K562 (cell line): ENCODE measurements at regions not wholly inside any gene's neighbourhood (a gene's known extent, or its start where the extent isn't known, plus 50 kb on each side); places are given as distances from the start of the nearest gene placed in this dataset.

Source experiments
- ATAC-seq: fragments of 200-7000 bp; cut with Tn5 transposase; 3 replicates; pipeline ENCODE4 v1.9.1; 2020; ENCODE audit warnings: moderate library complexity
- BruUV-seq: library from RNA; stranded (reverse); fragments of 400-500 nt; replicated peaks from 2 replicates; lab custom pipeline; 2021; lab: Mats Ljungman, UMichigan
- CTCF ChIA-PET: fragments of 300-600 bp; formaldehyde crosslinking; extraction: SDS; loops from one replicate; lab custom pipeline; 2021; ENCODE audit warnings: low intra/inter-chr PET ratio; lab: Yijun Ruan, JAX
- POLR2A ChIA-PET: fragments of 300-600, 350-650 bp; sonication (Branson Sonifier 250); formaldehyde crosslinking; extraction: SDS; loops from one replicate; lab custom pipeline; 2021; ENCODE audit warnings: antibody characterized with exemption, inconsistent platforms; lab: Yijun Ruan, JAX
- DNase-seq, 4 experiments: peaks; one replicate each; pipeline versions ENCODE4 v3.0.0 to v3.0.0-alpha.2; 2011 to 2018; ENCODE audit warnings: low spot score in 3 of 4, mixed read lengths in 3 of 4; ENCODE audit errors: extremely low read depth in 1 of 4
- FAIRE-seq: peaks from 2 replicates; lab custom pipeline; 2011; peaks lifted over from hg19 to GRCh38; lab: Jason Lieb, UNC
- H2AFZ ChIP-seq: 2 replicates; pipeline ENCODE4 v1.6.0; 2011; ENCODE audit warnings: low read depth, low read length, control low read depth, inconsistent platforms
- H3K27ac ChIP-seq: fragments of 200-600 bp; 3 replicates; pipeline ENCODE4 v1.8.0; 2011; ENCODE audit warnings: low read depth, mild to moderate bottlenecking, control low read depth, inconsistent platforms, low read length, moderate library complexity, mixed read lengths; ENCODE audit errors: extremely low read depth
- H3K27me3 ChIP-seq, 2 experiments: fragments of 300-600 bp in 1 of 2; 2 replicates in 1 of 2; 3 replicates in 1 of 2; pipeline versions ENCODE4 v1.6.0 to v1.8.0; 2011; ENCODE audit warnings: inconsistent platforms in 2 of 2, low read length in 2 of 2, mild to moderate bottlenecking in 1 of 2, mixed read lengths in 1 of 2, moderate library complexity in 1 of 2; ENCODE audit not compliant: control insufficient read depth in 2 of 2, insufficient read depth in 2 of 2
- H3K36me3 ChIP-seq: fragments of 300-600 bp; 3 replicates; pipeline ENCODE4 v1.8.0; 2011; ENCODE audit warnings: mild to moderate bottlenecking, low read length, inconsistent platforms; ENCODE audit not compliant: control insufficient read depth, insufficient read depth
- H3K4me1 ChIP-seq, 2 experiments: fragments of 200-600 bp in 1 of 2; replicated peaks in 1 of 2; 2 replicates in 1 of 2; 3 replicates in 1 of 2; pipeline versions ENCODE4 v1.5.1 to v1.8.0; 2011; ENCODE audit warnings: inconsistent platforms in 2 of 2, low read length in 2 of 2, mild to moderate bottlenecking in 1 of 2, mixed read lengths in 1 of 2, moderate library complexity in 1 of 2; ENCODE audit not compliant: control insufficient read depth in 2 of 2, insufficient read depth in 2 of 2
- H3K4me2 ChIP-seq: 2 replicates; pipeline ENCODE4 v1.6.1; 2011; ENCODE audit warnings: low read length, control low read depth, inconsistent platforms, mixed read lengths; ENCODE audit not compliant: insufficient read depth
- H3K4me3 ChIP-seq: fragments of 200-600 bp; sonication (generic), shearing (Covaris generic); 2 replicates; pipeline ENCODE4 v1.5.1; 2016; ENCODE audit warnings: control low read depth, inconsistent platforms
- H3K79me2 ChIP-seq: fragments of 200-600 bp; 3 replicates; pipeline ENCODE4 v1.8.0; 2011; ENCODE audit warnings: low read length, inconsistent platforms; ENCODE audit not compliant: control insufficient read depth, insufficient read depth
- H3K9ac ChIP-seq, 2 experiments: 2 replicates each; pipeline versions ENCODE4 v1.6.0 to v1.6.1; 2011; ENCODE audit warnings: low read depth in 2 of 2, low read length in 2 of 2, control low read depth in 1 of 2, inconsistent platforms in 1 of 2, mild to moderate bottlenecking in 1 of 2, mixed read lengths in 1 of 2; ENCODE audit not compliant: insufficient read depth in 1 of 2
- H3K9me1 ChIP-seq: one replicate; pipeline ENCODE4 v1.6.0; 2011; ENCODE audit warnings: inconsistent platforms, mild to moderate bottlenecking, low read length, moderate library complexity; ENCODE audit not compliant: control insufficient read depth, insufficient read depth
- H3K9me3 ChIP-seq: replicated peaks from 2 replicates; pipeline ENCODE4 v1.5.1; 2011; ENCODE audit warnings: low read depth, low read length, inconsistent platforms; ENCODE audit not compliant: control insufficient read depth, insufficient read depth
- H4K20me1 ChIP-seq: replicated peaks from 2 replicates; pipeline ENCODE4 v1.6.1; 2011; ENCODE audit warnings: low read length, inconsistent platforms, mixed read lengths; ENCODE audit not compliant: control insufficient read depth, insufficient read depth
- FOXJ2 ChIP-seq: fragments of 200-800 bp; sonication (Bioruptor generic); IDR thresholded peaks from 2 replicates; pipeline ENCODE4 v1.6.1; 2016; ENCODE audit warnings: missing genetic modification characterization, missing compliant biosample characterization
- MAFG ChIP-seq: fragments of 450-650 bp; conservative IDR thresholded peaks from 2 replicates; pipeline ENCODE4 v1.6.1; 2016; ENCODE audit warnings: missing genetic modification characterization, missing compliant biosample characterization
- MEF2A ChIP-seq: IDR thresholded peaks from 2 replicates; pipeline ENCODE4 v1.6.1; 2011; ENCODE audit warnings: low read depth, mild to moderate bottlenecking, low read length, moderate library complexity; ENCODE audit not compliant: control insufficient read depth
- MTA1 ChIP-seq: fragments of 450-650 bp; IDR thresholded peaks from 2 replicates; pipeline ENCODE4 v1.6.1; 2017; ENCODE audit warnings: borderline replicate concordance
- PBX2 ChIP-seq, 2 experiments: IDR thresholded peaks in 1 of 2; conservative IDR thresholded peaks in 1 of 2; 2 replicates each; pipeline ENCODE4 v1.6.1; 2016; ENCODE audit warnings: low read depth in 2 of 2, mild to moderate bottlenecking in 1 of 2, missing compliant biosample characterization in 1 of 2, missing genetic modification characterization in 1 of 2, moderate library complexity in 1 of 2
- PHB2 ChIP-seq: fragments of 450-650 bp; IDR thresholded peaks from 2 replicates; pipeline ENCODE4 v1.6.1; 2017; ENCODE audit warnings: low read depth
- RBFOX2 ChIP-seq: fragments of 200-400 bp; formaldehyde crosslinking; IDR thresholded peaks from 2 replicates; pipeline ENCODE4 v1.6.1; 2017; ENCODE audit warnings: low read depth, mild to moderate bottlenecking, low read length, moderate library complexity
- RBM15 ChIP-seq: fragments of 200-400 bp; formaldehyde crosslinking; IDR thresholded peaks from 2 replicates; pipeline ENCODE4 v1.6.1; 2018; ENCODE audit warnings: mild to moderate bottlenecking, low read length, moderate library complexity; ENCODE audit not compliant: insufficient read depth
- RUNX1 ChIP-seq: sonication (generic); IDR thresholded peaks from 2 replicates; pipeline ENCODE4 v1.6.1; 2016; ENCODE audit warnings: antibody characterized with exemption, low read depth
- SAFB2 ChIP-seq: fragments of 200-400 bp; formaldehyde crosslinking; IDR thresholded peaks from 2 replicates; pipeline ENCODE4 v1.6.1; 2018; ENCODE audit warnings: borderline replicate concordance, low read length, low read depth, moderate library complexity; ENCODE audit not compliant: severe bottlenecking
- SMARCC2 ChIP-seq: fragments of 450-650 bp; IDR thresholded peaks from 2 replicates; pipeline ENCODE4 v1.6.1; 2017; ENCODE audit warnings: antibody characterized with exemption, moderate library complexity, mild to moderate bottlenecking, low read depth
- TCF7 ChIP-seq: sonication (generic); IDR thresholded peaks from 2 replicates; pipeline ENCODE4 v1.6.1; 2016; ENCODE audit warnings: antibody characterized with exemption, borderline replicate concordance
- TSHZ1 ChIP-seq: fragments of 250-450 bp; sonication (Bioruptor Pico); IDR thresholded peaks from 2 replicates; pipeline ENCODE4 v1.4.0; 2020; ENCODE audit warnings: mild to moderate bottlenecking, moderate library complexity
- ZNF140 ChIP-seq: fragments of 250-450 bp; sonication (Bioruptor Pico); IDR thresholded peaks from 2 replicates; pipeline ENCODE4 v1.8.0; 2021; ENCODE audit warnings: moderate library complexity, mild to moderate bottlenecking, inconsistent platforms
- ZNF707 ChIP-seq: fragments of 250-450 bp; sonication (Bioruptor Pico); conservative IDR thresholded peaks from 2 replicates; pipeline ENCODE4 v1.8.0; 2022; ENCODE audit warnings: inconsistent platforms, mild to moderate bottlenecking, moderate library complexity
- WGBS: fragments of 100-300 bp; shearing (Covaris generic); methylation state at CpG from one replicate; pipeline ENCODE4 v1.1.6; 2016; ENCODE audit warnings: low coverage, mixed read lengths; ENCODE audit not compliant: insufficient coverage; ENCODE audit errors: missing lambda C conversion rate; 5-methylcytosine and 5-hydroxymethylcytosine counted together
- in situ Hi-C: fragments of 300-500 bp; cut with MboI; formaldehyde crosslinking; loops from 4 replicates; pipeline ENCODE4 v1.15.0; 2018; ENCODE audit warnings: inconsistent platforms, mixed read lengths
- intact Hi-C: fragments of 100-400 bp; cut with micrococcal nuclease; formaldehyde crosslinking; loops from 2 replicates; pipeline ENCODE4 v1.14.2; 2022

- Histone ChIP-seq H3K27ac (no peak overlapping the region), H3K9ac (no peak overlapping the region), H4K20me1 (no peaks in the 10 kb centered on the region), H3K9me1 (no peaks in the 10 kb centered on the region), H2AFZ (no peak overlapping the region), H3K4me1 (no peaks in the 10 kb centered on the region), H3K79me2 (no peaks in the 10 kb centered on the region), H3K9me3 (no peaks in the 10 kb centered on the region), H3K4me2 (no peak overlapping the region), H3K27me3 (no peaks in the 10 kb centered on the region), H3K4me3 (no peak overlapping the region), H3K36me3 (no peaks in the 10 kb centered on the region)
- FAIRE-seq = no peak
- DNase-seq = no peak
- POLR2A ChIA-PET = no interaction called here
- 0% methylated on average over 4 of the region's 4 CpGs for WGBS
- no peak for ATAC-seq
- CTCF ChIA-PET = no interaction called here
- intact Hi-C loops = no loop called here
- BruUV-seq = no TSS peak
- in situ Hi-C loops = no loop called here
- TF ChIP-seq PBX2 (CRISPR knock-in tag; IDR thresholded peaks at IDR 0.05; ENCODE audit: low read depth) (no peak), PBX2 (tag; conservative IDR thresholded peaks at IDR 0.05; ENCODE audit: low read depth) (no peak), SAFB2 (no peak), PHB2 (no peak), TSHZ1 (CRISPR knock-in tag) (no peak), MAFG (tag) (no peak), ZNF140 (CRISPR knock-in tag) (no peak), TCF7 (no peak), RBFOX2 (no peak), RBM15 (no peak), FOXJ2 (tag) (no peak), RUNX1 (no peak), SMARCC2 (no peak), MEF2A (no peak), MTA1 (no peak), ZNF707 (CRISPR knock-in tag) (no peak)
Observed at GRCh38 chr18:44198612-44199284, 481.9 kb upstream of the SETBP1 start.
